ENCODE measurements at regions not wholly inside any gene's neighbourhood (a gene's known extent, or its start where the extent isn't known, plus 50 kb on each side); places are given as distances from the start of the nearest gene placed in this dataset.

- 11% methylated on average over 4 of the region's 4 CpGs for WGBS (ENCODE audit: insufficient coverage, insufficient replicate concordance, low lambda C conversion rate, missing lambda C conversion rate)
- ChIA-PET SMC1A (ENCODE audit: uncharacterized antibody, unreplicated experiment) (interaction anchor here (0.8 to 17.8 kb wide), 17 partner anchors 9 to 141 kb away, joined by 3 to 258 read pairs (median 8); no protein-coding TSS in a partner anchor), RAD21 (ENCODE audit: unreplicated experiment) (interaction anchor here (1.0 to 11.6 kb wide), 9 partner anchors 10 to 140 kb away, joined by 3 to 202 read pairs (median 4); no protein-coding TSS in a partner anchor), CTCF (interaction anchor here (1.2 to 13.7 kb wide), 13 partner anchors 9 to 191 kb away, joined by 3 to 164 read pairs (median 8); no protein-coding TSS in a partner anchor), POLR2A (interaction anchor here (0.9 to 6.5 kb wide), 6 partner anchors 31 to 81 kb away, joined by 3 to 64 read pairs (median 4); no protein-coding TSS in a partner anchor)
- peaks cover 3% of the 10 kb centered on the region; the same call in 1 of the 2 replicates for H3K4me1 ChIP-seq (ENCODE audit: control insufficient read depth, insufficient read depth, low read length)
- intact Hi-C loops (cut with micrococcal nuclease; ENCODE audit: unreplicated experiment) (no loop called here), in situ Hi-C loops (cut with MboI) (no loop called here)
- no TSS peak for BruUV-seq (replicated peaks)
- H4K20me1 ChIP-seq (ENCODE audit: control insufficient read depth, insufficient read depth) = no peaks in the 10 kb centered on the region
- peak; percentile 12; the same call in 1 of the 3 replicates for ATAC-seq
- H3K4me2 ChIP-seq (ENCODE audit: control insufficient read depth, insufficient read depth) = no peak overlapping the region
- H3K4me3 ChIP-seq = no peak overlapping the region
- H3K79me2 ChIP-seq (ENCODE audit: control insufficient read depth, insufficient read depth, low read length) = no peaks in the 10 kb centered on the region
- H2AFZ ChIP-seq (ENCODE audit: control insufficient read depth, low read depth, low read length) = no peak overlapping the region
- H3K36me3 ChIP-seq (ENCODE audit: control insufficient read depth in 2 of 2, insufficient read depth in 2 of 2, low read length in 1 of 2) = no peaks in the 10 kb centered on the region
- H3K9me3 ChIP-seq (replicated peaks; ENCODE audit: control insufficient read depth, insufficient read depth, low read length) = no peaks in the 10 kb centered on the region
- no peak for FAIRE-seq
- no peak overlapping the region for H3K9ac ChIP-seq (ENCODE audit: control insufficient read depth, insufficient read depth, low read length)
- DNase-seq (ENCODE audit: low read depth, low spot score) = no peak
- TF ChIP-seq TARDBP (IDR thresholded peaks at IDR 0.05; ENCODE audit: borderline replicate concordance) = no peak
- no peak for TF ChIP-seq NR2C2 (IDR thresholded peaks at IDR 0.05; ENCODE audit: borderline replicate concordance, control insufficient read depth, insufficient read length, low read depth)
- no peak for TF ChIP-seq GABPA (IDR thresholded peaks at IDR 0.05; ENCODE audit: low read depth)
- H3K27me3 ChIP-seq (replicated peaks in 1 of 2; ENCODE audit: control insufficient read depth in 2 of 2, insufficient read depth in 2 of 2, low read length in 1 of 2) = no peaks in the 10 kb centered on the region; a peak in 1 of 4 replicates
- no peak overlapping the region for H3K27ac ChIP-seq (ENCODE audit: control insufficient read depth, insufficient read depth)
Observed at GRCh38 chr1:58157256-58157655, 389.3 kb downstream of the OMA1 start.

GRCh38 chr1:58156831-58157230 is 389.7 kb downstream of the OMA1 start:
- H3K4me1 ChIP-seq (ENCODE audit: control insufficient read depth, insufficient read depth, low read length) = peaks cover 3% of the 10 kb centered on the region; the same call in 1 of the 2 replicates
- POLR2A ChIA-PET = interaction anchor here (0.9 to 6.5 kb wide), 5 partner anchors 31 to 52 kb away, joined by 4 to 64 read pairs (median 4); no protein-coding TSS in a partner anchor
- no peaks in the 10 kb centered on the region; a peak in 1 of 4 replicates for H3K27me3 ChIP-seq (replicated peaks in 1 of 2; ENCODE audit: control insufficient read depth in 2 of 2, insufficient read depth in 2 of 2, low read length in 1 of 2)
- no peaks in the 10 kb centered on the region for H3K9me3 ChIP-seq (replicated peaks; ENCODE audit: control insufficient read depth, insufficient read depth, low read length)
- no peak for DNase-seq (ENCODE audit: low read depth, low spot score)
- H2AFZ ChIP-seq (ENCODE audit: control insufficient read depth, low read depth, low read length) = no peak overlapping the region
- intact Hi-C loops (cut with micrococcal nuclease; ENCODE audit: unreplicated experiment) = no loop called here
- no peak overlapping the region for H3K4me2 ChIP-seq (ENCODE audit: control insufficient read depth, insufficient read depth)
- RAD21 ChIA-PET (ENCODE audit: unreplicated experiment) = interaction anchor here (0.8 to 11.6 kb wide), 9 partner anchors 9 to 139 kb away, joined by 3 to 202 read pairs (median 4); no protein-coding TSS in a partner anchor
- SMC1A ChIA-PET (ENCODE audit: uncharacterized antibody, unreplicated experiment) = interaction anchor here (0.8 to 17.8 kb wide), 11 partner anchors 9 to 118 kb away, joined by 3 to 258 read pairs (median 8); no protein-coding TSS in a partner anchor
- in situ Hi-C loops (cut with MboI) = no loop called here
- H3K4me3 ChIP-seq = no peak overlapping the region
- CTCF ChIA-PET = interaction anchor here (1.1 to 13.7 kb wide), 11 partner anchors 7 to 390 kb away, joined by 3 to 164 read pairs (median 8); partner anchors contain the start of gene OMA1
- 28% methylated on average over 3 of the region's 3 CpGs for WGBS (ENCODE audit: insufficient coverage, insufficient replicate concordance, low lambda C conversion rate, missing lambda C conversion rate)
- H3K36me3 ChIP-seq (ENCODE audit: control insufficient read depth in 2 of 2, insufficient read depth in 2 of 2, low read length in 1 of 2) = no peaks in the 10 kb centered on the region
- no peak for FAIRE-seq
- no peak for ATAC-seq
- no peaks in the 10 kb centered on the region for H3K79me2 ChIP-seq (ENCODE audit: control insufficient read depth, insufficient read depth, low read length)
- BruUV-seq (replicated peaks) = no TSS peak
- no peaks in the 10 kb centered on the region for H4K20me1 ChIP-seq (ENCODE audit: control insufficient read depth, insufficient read depth)
- no peak overlapping the region for H3K27ac ChIP-seq (ENCODE audit: control insufficient read depth, insufficient read depth)
- no peak overlapping the region for H3K9ac ChIP-seq (ENCODE audit: control insufficient read depth, insufficient read depth, low read length)
- TF ChIP-seq RFX5 (IDR thresholded peaks at IDR 0.05; ENCODE audit: low read depth, low read length) = no peak
- TF ChIP-seq LARP7 (IDR thresholded peaks at IDR 0.05) = no peak
- no peak for TF ChIP-seq CEBPB (IDR thresholded peaks at IDR 0.05; ENCODE audit: borderline replicate concordance in 1 of 2, low read depth in 2 of 2, low read length in 2 of 2)
- TF ChIP-seq ZNF217 (IDR thresholded peaks at IDR 0.05) = no peak
- TF ChIP-seq HDGF (IDR thresholded peaks at IDR 0.05) = no peak
- no peak for TF ChIP-seq ZNF24 (IDR thresholded peaks at IDR 0.05)

Measured in GM12878 (cell line).